HG02623 (cell line): ENCODE measurements at regions not wholly inside any gene's neighbourhood (a gene's known extent, or its start where the extent isn't known, plus 50 kb on each side); places are given as distances from the start of the nearest gene placed in this dataset.

Source experiments
- ATAC-seq: cut with Tn5 transposase; IDR thresholded peaks from one replicate; pipeline ENCODE4 v1.9.1; 2021; ENCODE audit warnings: moderate library complexity; ENCODE audit not compliant: unreplicated experiment

GRCh38 chr10:107616463-107617410 lies 452.2 kb upstream of the SORCS1 start:
- no peak for ATAC-seq

GRCh38 chr10:107616031-107616430 lies 451.5 kb upstream of the SORCS1 start:
- ATAC-seq = no peak

- ATAC-seq = no peak
These were observed 450.6 kb upstream of the SORCS1 start for GRCh38 chr10:107614939-107615685.

GRCh38 chr10:107611115-107611514 lies 446.6 kb upstream of the SORCS1 start:
- no peak for ATAC-seq

GRCh38 chr10:107589081-107589480 lies 424.6 kb upstream of the SORCS1 start:
- ATAC-seq = no peak

- no peak for ATAC-seq
These were observed 421.1 kb upstream of the SORCS1 start for GRCh38 chr10:107585630-107586029.

GRCh38 chr10:107583974-107584373 lies 419.5 kb upstream of the SORCS1 start:
- no peak for ATAC-seq

GRCh38 chr10:107579970-107580369 lies 415.5 kb upstream of the SORCS1 start:
- ATAC-seq = no peak

- no peak for ATAC-seq
These were observed 412.7 kb upstream of the SORCS1 start for GRCh38 chr10:107577221-107577620.

- no peak for ATAC-seq
These were observed 412.2 kb upstream of the SORCS1 start for GRCh38 chr10:107576746-107577145.

GRCh38 chr10:107565014-107565413 lies 400.5 kb upstream of the SORCS1 start:
- no peak for ATAC-seq

- ATAC-seq = no peak
These were observed 396.7 kb upstream of the SORCS1 start for GRCh38 chr10:107561136-107561650.

GRCh38 chr10:107557916-107558315 lies 393.4 kb upstream of the SORCS1 start:
- ATAC-seq = no peak

GRCh38 chr10:107554333-107554732 lies 389.8 kb upstream of the SORCS1 start:
- ATAC-seq = no peak

- no peak for ATAC-seq
These were observed 389.0 kb upstream of the SORCS1 start for GRCh38 chr10:107553470-107553869.

GRCh38 chr10:107552963-107553362 lies 388.5 kb upstream of the SORCS1 start:
- ATAC-seq = no peak

GRCh38 chr10:107548301-107548700 lies 383.8 kb upstream of the SORCS1 start:
- no peak for ATAC-seq

GRCh38 chr10:107546986-107547385 lies 382.5 kb upstream of the SORCS1 start:
- ATAC-seq = no peak

- no peak for ATAC-seq
These were observed 381.8 kb upstream of the SORCS1 start for GRCh38 chr10:107546284-107546683.

GRCh38 chr10:107545717-107546116 lies 381.2 kb upstream of the SORCS1 start:
- no peak for ATAC-seq

GRCh38 chr10:107544706-107545520 lies 380.4 kb upstream of the SORCS1 start:
- no peak for ATAC-seq
